ENCODE measurements at regions not wholly inside any gene's neighbourhood (a gene's known extent, or its start where the extent isn't known, plus 50 kb on each side); places are given as distances from the start of the nearest gene placed in this dataset.

DNA sequence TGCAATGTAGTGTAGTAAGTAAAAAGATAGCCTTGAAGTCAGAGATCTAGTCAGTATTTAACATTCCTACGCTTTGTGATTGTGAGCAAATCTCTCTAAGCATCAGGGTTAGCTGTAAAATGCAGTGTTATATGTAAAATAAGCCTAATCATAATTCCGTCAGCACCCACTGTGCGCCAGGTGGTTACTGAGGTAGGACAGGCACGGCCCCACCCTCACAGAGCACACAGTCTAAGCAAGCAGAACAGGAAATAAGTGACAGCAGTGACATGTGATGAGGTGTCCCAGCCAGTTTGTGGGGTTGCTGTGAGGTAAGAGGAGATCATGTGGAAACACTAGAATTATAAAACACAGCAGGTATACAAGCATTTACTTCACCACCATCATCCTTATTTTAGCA, 267.1 kb downstream of the ICOS start:
- TF ChIP-seq, protein P1, sequence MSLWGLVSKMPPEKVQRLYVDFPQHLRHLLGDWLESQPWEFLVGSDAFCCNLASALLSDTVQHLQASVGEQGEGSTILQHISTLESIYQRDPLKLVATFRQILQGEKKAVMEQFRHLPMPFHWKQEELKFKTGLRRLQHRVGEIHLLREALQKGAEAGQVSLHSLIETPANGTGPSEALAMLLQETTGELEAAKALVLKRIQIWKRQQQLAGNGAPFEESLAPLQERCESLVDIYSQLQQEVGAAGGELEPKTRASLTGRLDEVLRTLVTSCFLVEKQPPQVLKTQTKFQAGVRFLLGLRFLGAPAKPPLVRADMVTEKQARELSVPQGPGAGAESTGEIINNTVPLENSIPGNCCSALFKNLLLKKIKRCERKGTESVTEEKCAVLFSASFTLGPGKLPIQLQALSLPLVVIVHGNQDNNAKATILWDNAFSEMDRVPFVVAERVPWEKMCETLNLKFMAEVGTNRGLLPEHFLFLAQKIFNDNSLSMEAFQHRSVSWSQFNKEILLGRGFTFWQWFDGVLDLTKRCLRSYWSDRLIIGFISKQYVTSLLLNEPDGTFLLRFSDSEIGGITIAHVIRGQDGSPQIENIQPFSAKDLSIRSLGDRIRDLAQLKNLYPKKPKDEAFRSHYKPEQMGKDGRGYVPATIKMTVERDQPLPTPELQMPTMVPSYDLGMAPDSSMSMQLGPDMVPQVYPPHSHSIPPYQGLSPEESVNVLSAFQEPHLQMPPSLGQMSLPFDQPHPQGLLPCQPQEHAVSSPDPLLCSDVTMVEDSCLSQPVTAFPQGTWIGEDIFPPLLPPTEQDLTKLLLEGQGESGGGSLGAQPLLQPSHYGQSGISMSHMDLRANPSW (CRISPR knock-in tag; conservative IDR thresholded peaks at IDR 0.05; ENCODE audit: low read depth), result no peak
- TF ChIP-seq, protein P2, sequence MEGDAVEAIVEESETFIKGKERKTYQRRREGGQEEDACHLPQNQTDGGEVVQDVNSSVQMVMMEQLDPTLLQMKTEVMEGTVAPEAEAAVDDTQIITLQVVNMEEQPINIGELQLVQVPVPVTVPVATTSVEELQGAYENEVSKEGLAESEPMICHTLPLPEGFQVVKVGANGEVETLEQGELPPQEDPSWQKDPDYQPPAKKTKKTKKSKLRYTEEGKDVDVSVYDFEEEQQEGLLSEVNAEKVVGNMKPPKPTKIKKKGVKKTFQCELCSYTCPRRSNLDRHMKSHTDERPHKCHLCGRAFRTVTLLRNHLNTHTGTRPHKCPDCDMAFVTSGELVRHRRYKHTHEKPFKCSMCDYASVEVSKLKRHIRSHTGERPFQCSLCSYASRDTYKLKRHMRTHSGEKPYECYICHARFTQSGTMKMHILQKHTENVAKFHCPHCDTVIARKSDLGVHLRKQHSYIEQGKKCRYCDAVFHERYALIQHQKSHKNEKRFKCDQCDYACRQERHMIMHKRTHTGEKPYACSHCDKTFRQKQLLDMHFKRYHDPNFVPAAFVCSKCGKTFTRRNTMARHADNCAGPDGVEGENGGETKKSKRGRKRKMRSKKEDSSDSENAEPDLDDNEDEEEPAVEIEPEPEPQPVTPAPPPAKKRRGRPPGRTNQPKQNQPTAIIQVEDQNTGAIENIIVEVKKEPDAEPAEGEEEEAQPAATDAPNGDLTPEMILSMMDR (IDR thresholded peaks at IDR 0.05), result no peak
- TF ChIP-seq, protein P3, sequence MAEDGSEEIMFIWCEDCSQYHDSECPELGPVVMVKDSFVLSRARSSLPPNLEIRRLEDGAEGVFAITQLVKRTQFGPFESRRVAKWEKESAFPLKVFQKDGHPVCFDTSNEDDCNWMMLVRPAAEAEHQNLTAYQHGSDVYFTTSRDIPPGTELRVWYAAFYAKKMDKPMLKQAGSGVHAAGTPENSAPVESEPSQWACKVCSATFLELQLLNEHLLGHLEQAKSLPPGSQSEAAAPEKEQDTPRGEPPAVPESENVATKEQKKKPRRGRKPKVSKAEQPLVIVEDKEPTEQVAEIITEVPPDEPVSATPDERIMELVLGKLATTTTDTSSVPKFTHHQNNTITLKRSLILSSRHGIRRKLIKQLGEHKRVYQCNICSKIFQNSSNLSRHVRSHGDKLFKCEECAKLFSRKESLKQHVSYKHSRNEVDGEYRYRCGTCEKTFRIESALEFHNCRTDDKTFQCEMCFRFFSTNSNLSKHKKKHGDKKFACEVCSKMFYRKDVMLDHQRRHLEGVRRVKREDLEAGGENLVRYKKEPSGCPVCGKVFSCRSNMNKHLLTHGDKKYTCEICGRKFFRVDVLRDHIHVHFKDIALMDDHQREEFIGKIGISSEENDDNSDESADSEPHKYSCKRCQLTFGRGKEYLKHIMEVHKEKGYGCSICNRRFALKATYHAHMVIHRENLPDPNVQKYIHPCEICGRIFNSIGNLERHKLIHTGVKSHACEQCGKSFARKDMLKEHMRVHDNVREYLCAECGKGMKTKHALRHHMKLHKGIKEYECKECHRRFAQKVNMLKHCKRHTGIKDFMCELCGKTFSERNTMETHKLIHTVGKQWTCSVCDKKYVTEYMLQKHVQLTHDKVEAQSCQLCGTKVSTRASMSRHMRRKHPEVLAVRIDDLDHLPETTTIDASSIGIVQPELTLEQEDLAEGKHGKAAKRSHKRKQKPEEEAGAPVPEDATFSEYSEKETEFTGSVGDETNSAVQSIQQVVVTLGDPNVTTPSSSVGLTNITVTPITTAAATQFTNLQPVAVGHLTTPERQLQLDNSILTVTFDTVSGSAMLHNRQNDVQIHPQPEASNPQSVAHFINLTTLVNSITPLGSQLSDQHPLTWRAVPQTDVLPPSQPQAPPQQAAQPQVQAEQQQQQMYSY (CRISPR knock-in tag; IDR thresholded peaks at IDR 0.05), result no peak
- TF ChIP-seq, protein P4, sequence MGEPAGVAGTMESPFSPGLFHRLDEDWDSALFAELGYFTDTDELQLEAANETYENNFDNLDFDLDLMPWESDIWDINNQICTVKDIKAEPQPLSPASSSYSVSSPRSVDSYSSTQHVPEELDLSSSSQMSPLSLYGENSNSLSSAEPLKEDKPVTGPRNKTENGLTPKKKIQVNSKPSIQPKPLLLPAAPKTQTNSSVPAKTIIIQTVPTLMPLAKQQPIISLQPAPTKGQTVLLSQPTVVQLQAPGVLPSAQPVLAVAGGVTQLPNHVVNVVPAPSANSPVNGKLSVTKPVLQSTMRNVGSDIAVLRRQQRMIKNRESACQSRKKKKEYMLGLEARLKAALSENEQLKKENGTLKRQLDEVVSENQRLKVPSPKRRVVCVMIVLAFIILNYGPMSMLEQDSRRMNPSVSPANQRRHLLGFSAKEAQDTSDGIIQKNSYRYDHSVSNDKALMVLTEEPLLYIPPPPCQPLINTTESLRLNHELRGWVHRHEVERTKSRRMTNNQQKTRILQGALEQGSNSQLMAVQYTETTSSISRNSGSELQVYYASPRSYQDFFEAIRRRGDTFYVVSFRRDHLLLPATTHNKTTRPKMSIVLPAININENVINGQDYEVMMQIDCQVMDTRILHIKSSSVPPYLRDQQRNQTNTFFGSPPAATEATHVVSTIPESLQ (CRISPR knock-in tag; IDR thresholded peaks at IDR 0.05), result no peak
- TF ChIP-seq, protein P5, sequence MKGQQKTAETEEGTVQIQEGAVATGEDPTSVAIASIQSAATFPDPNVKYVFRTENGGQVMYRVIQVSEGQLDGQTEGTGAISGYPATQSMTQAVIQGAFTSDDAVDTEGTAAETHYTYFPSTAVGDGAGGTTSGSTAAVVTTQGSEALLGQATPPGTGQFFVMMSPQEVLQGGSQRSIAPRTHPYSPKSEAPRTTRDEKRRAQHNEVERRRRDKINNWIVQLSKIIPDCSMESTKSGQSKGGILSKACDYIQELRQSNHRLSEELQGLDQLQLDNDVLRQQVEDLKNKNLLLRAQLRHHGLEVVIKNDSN (CRISPR knock-in tag; IDR thresholded peaks at IDR 0.05), result no peak
- TF ChIP-seq, protein P6, sequence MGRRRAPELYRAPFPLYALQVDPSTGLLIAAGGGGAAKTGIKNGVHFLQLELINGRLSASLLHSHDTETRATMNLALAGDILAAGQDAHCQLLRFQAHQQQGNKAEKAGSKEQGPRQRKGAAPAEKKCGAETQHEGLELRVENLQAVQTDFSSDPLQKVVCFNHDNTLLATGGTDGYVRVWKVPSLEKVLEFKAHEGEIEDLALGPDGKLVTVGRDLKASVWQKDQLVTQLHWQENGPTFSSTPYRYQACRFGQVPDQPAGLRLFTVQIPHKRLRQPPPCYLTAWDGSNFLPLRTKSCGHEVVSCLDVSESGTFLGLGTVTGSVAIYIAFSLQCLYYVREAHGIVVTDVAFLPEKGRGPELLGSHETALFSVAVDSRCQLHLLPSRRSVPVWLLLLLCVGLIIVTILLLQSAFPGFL (CRISPR knock-in tag; IDR thresholded peaks at IDR 0.05; ENCODE audit: borderline replicate concordance), result no peak
- TF ChIP-seq SP1 (CRISPR knock-in tag; conservative IDR thresholded peaks at IDR 0.05), result no peak
